HCT116 (cell line): ENCODE measurements at regions not wholly inside any gene's neighbourhood (a gene's known extent, or its start where the extent isn't known, plus 50 kb on each side); places are given as distances from the start of the nearest gene placed in this dataset.

Experiments
- ATAC-seq: fragments of 200-7000 bp; cut with Tn5 transposase; 2 replicates; pipeline ENCODE4 v1.9.1; 2020; ENCODE audit warnings: mild to moderate bottlenecking, moderate library complexity
- BruUV-seq: library from RNA; stranded (reverse); fragments of 400-500 nt; replicated peaks from 2 replicates; lab custom pipeline; 2021; lab: Mats Ljungman, UMichigan
- CTCF ChIA-PET: fragments of 300-600 bp; sonication (Branson Sonifier 250); formaldehyde crosslinking; loops from one replicate; lab custom pipeline; 2021; ENCODE audit warnings: antibody characterized with exemption; lab: Charles Lee
- POLR2A ChIA-PET: fragments of 300-600, 350-600 bp; sonication (Branson Sonifier 250); formaldehyde crosslinking; loops from one replicate; lab custom pipeline; 2021; ENCODE audit warnings: antibody characterized with exemption; lab: Charles Lee
- RAD21 ChIA-PET, 2 experiments: fragments of 300-600 bp; sonication (Branson Sonifier 250); formaldehyde crosslinking; loops; one replicate each; lab custom pipeline; 2023; ENCODE audit warnings: low total read pairs in 2 of 2; ENCODE audit not compliant: uncharacterized antibody in 2 of 2, unreplicated experiment in 2 of 2, low non-redundant PET in 1 of 2; lab: Charles Lee
- DNase-seq: peaks from one replicate; pipeline ENCODE4 v3.0.0-alpha.2; 2010; ENCODE audit warnings: low read depth, low spot score
- H2AFZ ChIP-seq: fragments of 200-600 bp; shearing (Covaris generic), sonication (generic); 2 replicates; pipeline ENCODE4 v1.6.1; 2017; ENCODE audit warnings: low read depth, mixed run types, mixed read lengths, antibody characterized with exemption, low read length; ENCODE audit not compliant: poor library complexity, severe bottlenecking
- H3K27ac ChIP-seq: 2 replicates; pipeline ENCODE4 v1.5.1; 2012; ENCODE audit warnings: low read depth, low read length
- H3K27me3 ChIP-seq: fragments of 200-600 bp; sonication (generic); 2 replicates; pipeline ENCODE4 v1.6.1; 2016; ENCODE audit warnings: mixed run types, low read length, mixed read lengths; ENCODE audit not compliant: insufficient read depth
- H3K36me3 ChIP-seq, 2 experiments: fragments of 200-500 bp in 1 of 2; fragments of 200-600 bp in 1 of 2; sonication (Bioruptor generic) in 1 of 2; sonication (generic) in 1 of 2; 2 replicates each; pipeline versions ENCODE4 v1.5.1 to v1.6.1; 2014 to 2016; ENCODE audit warnings: low read length in 2 of 2, inconsistent platforms in 1 of 2, mixed read lengths in 1 of 2, mixed run types in 1 of 2; ENCODE audit not compliant: insufficient read depth in 2 of 2, control insufficient read depth in 1 of 2
- H3K4me1 ChIP-seq, 2 experiments: fragments of 200-600 bp in 1 of 2; sonication (generic) in 1 of 2; 2 replicates each; pipeline versions ENCODE4 v1.5.1 to v1.6.1; 2012 to 2017; ENCODE audit warnings: low read length in 2 of 2, inconsistent platforms in 1 of 2, mild to moderate bottlenecking in 1 of 2, mixed read lengths in 1 of 2, mixed run types in 1 of 2, moderate library complexity in 1 of 2; ENCODE audit not compliant: insufficient read depth in 2 of 2, control insufficient read depth in 1 of 2
- H3K4me2 ChIP-seq: fragments of 200-600 bp; sonication (generic); 2 replicates; pipeline ENCODE4 v1.6.1; 2017; ENCODE audit warnings: mixed run types, low read length, mixed read lengths
- H3K4me3 ChIP-seq, 2 experiments: fragments of 200-600 bp in 1 of 2; sonication (generic) in 1 of 2; replicated peaks in 1 of 2; 2 replicates each; pipeline ENCODE4 v1.5.1; 2011 to 2016; ENCODE audit warnings: low read length in 2 of 2, control low read depth in 1 of 2, low read depth in 1 of 2, mild to moderate bottlenecking in 1 of 2, mixed read lengths in 1 of 2, mixed run types in 1 of 2
- H3K79me2 ChIP-seq: fragments of 200-600 bp; sonication (generic); 2 replicates; pipeline ENCODE4 v1.6.1; 2017; ENCODE audit warnings: mild to moderate bottlenecking, mixed run types, low read length, moderate library complexity, mixed read lengths; ENCODE audit not compliant: insufficient read depth
- H3K9ac ChIP-seq: fragments of 200-600 bp; sonication (generic); 2 replicates; pipeline ENCODE4 v1.6.1; 2016; ENCODE audit warnings: low read length, mixed read lengths
- H3K9me2 ChIP-seq: fragments of 200-600 bp; sonication (generic), shearing (Covaris generic); 2 replicates; pipeline ENCODE4 v1.6.1; 2017; ENCODE audit warnings: mixed run types, mild to moderate bottlenecking, moderate library complexity; ENCODE audit not compliant: insufficient read depth
- H3K9me3 ChIP-seq, 2 experiments: fragments of 200-500 bp in 1 of 2; fragments of 200-600 bp in 1 of 2; sonication (Bioruptor generic) in 1 of 2; sonication (generic) in 1 of 2; 2 replicates each; pipeline ENCODE4 v1.6.1; 2014 to 2017; ENCODE audit warnings: low read length in 2 of 2, mixed read lengths in 2 of 2, inconsistent platforms in 1 of 2, low read depth in 1 of 2, mild to moderate bottlenecking in 1 of 2, mixed run types in 1 of 2, moderate library complexity in 1 of 2; ENCODE audit not compliant: control insufficient read depth in 1 of 2, insufficient read depth in 1 of 2
- H4K20me1 ChIP-seq: fragments of 200-600 bp; sonication (generic), shearing (Covaris generic); 2 replicates; pipeline ENCODE4 v1.6.1; 2017; ENCODE audit warnings: mixed run types, mild to moderate bottlenecking, moderate library complexity; ENCODE audit not compliant: insufficient read depth
- CEBPB ChIP-seq: IDR thresholded peaks from 2 replicates; pipeline ENCODE4 v1.6.1; 2012; ENCODE audit warnings: low read depth
- EGR1 ChIP-seq: IDR thresholded peaks from 2 replicates; pipeline ENCODE4 v1.6.1; 2012; ENCODE audit warnings: low read depth
- ELF1 ChIP-seq: IDR thresholded peaks from 2 replicates; pipeline ENCODE4 v1.6.1; 2012; ENCODE audit warnings: low read depth, borderline replicate concordance
- EZH2 ChIP-seq: fragments of 200-600 bp; sonication (generic); IDR thresholded peaks from 2 replicates; pipeline ENCODE4 v1.6.1; 2017; ENCODE audit warnings: antibody characterized with exemption, mixed run types
- POLR2A ChIP-seq: IDR thresholded peaks from 2 replicates; pipeline ENCODE4 v1.7.0; 2011; ENCODE audit warnings: borderline replicate concordance; ENCODE audit not compliant: insufficient read depth, insufficient read length; ENCODE audit errors: extremely low read depth
- SIN3A ChIP-seq: IDR thresholded peaks from 2 replicates; pipeline ENCODE4 v1.6.1; 2012; ENCODE audit warnings: low read depth
- SRF ChIP-seq: IDR thresholded peaks from 2 replicates; pipeline ENCODE4 v1.6.1; 2012; ENCODE audit warnings: low read depth
- TCF7L2 ChIP-seq: IDR thresholded peaks from 2 replicates; pipeline ENCODE4 v1.7.0; 2011; ENCODE audit warnings: borderline replicate concordance, inconsistent platforms; ENCODE audit not compliant: insufficient read depth, insufficient read length; ENCODE audit errors: extremely low read depth
- ZFX ChIP-seq: fragments of 450-650 bp; IDR thresholded peaks from 2 replicates; pipeline ENCODE4 v1.6.1; 2017
- ZNF274 ChIP-seq: fragments of 200-500 bp; sonication (Bioruptor generic); IDR thresholded peaks from 2 replicates; pipeline ENCODE4 v1.6.1; 2014; ENCODE audit warnings: mild to moderate bottlenecking, low read depth, low read length, inconsistent platforms
- intact Hi-C: fragments of 100-400 bp; cut with micrococcal nuclease; formaldehyde crosslinking; loops from 2 replicates; pipeline ENCODE4 v1.10.0; 2022
- TF ChIP-seq, protein P1 (sequence below): IDR thresholded peaks from 2 replicates; pipeline ENCODE4 v1.6.1; 2012
- TF ChIP-seq, protein P2 (sequence below): IDR thresholded peaks from 2 replicates; pipeline ENCODE4 v1.6.1; 2012
- TF ChIP-seq, protein P3 (sequence below): IDR thresholded peaks from 2 replicates; pipeline ENCODE4 v1.6.1; 2011; ENCODE audit warnings: mild to moderate bottlenecking, low read length, moderate library complexity; ENCODE audit not compliant: insufficient replicate concordance; ENCODE audit errors: extremely low read depth

DNA sequence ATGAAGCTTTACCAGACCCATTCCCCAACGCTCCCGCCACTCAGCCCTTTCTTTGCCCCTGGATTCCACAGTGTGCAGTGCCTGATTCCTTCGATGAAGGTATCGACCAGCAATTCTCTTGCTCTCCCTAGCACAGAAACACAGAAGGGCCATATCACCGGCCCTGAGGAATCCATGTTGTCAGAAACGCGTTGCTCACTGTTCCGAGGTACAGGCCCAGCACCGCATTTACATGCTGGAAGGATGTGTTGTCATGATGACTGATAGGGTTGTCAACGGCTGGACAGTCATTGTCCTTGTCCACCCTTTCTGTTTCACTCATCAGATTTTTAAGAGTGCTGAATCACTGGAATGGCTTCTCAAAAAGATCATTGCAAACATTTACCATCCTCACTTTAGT lies 57.2 kb upstream of the GPR6 start:
- TF ChIP-seq TCF7L2 (no peak), CEBPB (no peak), ZNF274 (no peak), EGR1 (no peak), ZFX (no peak), POLR2A (no peak), EZH2 (no peak), ELF1 (no peak), SRF (no peak), SIN3A (no peak)
- TF ChIP-seq, protein P1, sequence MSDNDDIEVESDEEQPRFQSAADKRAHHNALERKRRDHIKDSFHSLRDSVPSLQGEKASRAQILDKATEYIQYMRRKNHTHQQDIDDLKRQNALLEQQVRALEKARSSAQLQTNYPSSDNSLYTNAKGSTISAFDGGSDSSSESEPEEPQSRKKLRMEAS = no peak
- TF ChIP-seq, protein P2, sequence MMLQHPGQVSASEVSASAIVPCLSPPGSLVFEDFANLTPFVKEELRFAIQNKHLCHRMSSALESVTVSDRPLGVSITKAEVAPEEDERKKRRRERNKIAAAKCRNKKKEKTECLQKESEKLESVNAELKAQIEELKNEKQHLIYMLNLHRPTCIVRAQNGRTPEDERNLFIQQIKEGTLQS = no peak
- TF ChIP-seq, protein P3, sequence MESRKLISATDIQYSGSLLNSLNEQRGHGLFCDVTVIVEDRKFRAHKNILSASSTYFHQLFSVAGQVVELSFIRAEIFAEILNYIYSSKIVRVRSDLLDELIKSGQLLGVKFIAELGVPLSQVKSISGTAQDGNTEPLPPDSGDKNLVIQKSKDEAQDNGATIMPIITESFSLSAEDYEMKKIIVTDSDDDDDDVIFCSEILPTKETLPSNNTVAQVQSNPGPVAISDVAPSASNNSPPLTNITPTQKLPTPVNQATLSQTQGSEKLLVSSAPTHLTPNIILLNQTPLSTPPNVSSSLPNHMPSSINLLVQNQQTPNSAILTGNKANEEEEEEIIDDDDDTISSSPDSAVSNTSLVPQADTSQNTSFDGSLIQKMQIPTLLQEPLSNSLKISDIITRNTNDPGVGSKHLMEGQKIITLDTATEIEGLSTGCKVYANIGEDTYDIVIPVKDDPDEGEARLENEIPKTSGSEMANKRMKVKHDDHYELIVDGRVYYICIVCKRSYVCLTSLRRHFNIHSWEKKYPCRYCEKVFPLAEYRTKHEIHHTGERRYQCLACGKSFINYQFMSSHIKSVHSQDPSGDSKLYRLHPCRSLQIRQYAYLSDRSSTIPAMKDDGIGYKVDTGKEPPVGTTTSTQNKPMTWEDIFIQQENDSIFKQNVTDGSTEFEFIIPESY = no peak
- TF ChIP-seq, all 23 proteins: peak for 0
- DNase-seq = no peak

More for the DNA sequence above, 57.2 kb upstream of the GPR6 start:
- ChIA-PET POLR2A (no interaction called here), RAD21 (no interaction called here), CTCF (no interaction called here)
- H3K9me2 ChIP-seq = no peaks in the 10 kb centered on the region
- H3K79me2 ChIP-seq = no peaks in the 10 kb centered on the region
- no peaks in the 10 kb centered on the region for H3K9me3 ChIP-seq
- no peak for ATAC-seq
- no peak overlapping the region for H2AFZ ChIP-seq
- no peaks in the 10 kb centered on the region for H3K36me3 ChIP-seq
- no peaks in the 10 kb centered on the region for H3K4me1 ChIP-seq
- H3K9ac ChIP-seq = no peak overlapping the region
- no peaks in the 10 kb centered on the region for H4K20me1 ChIP-seq
- H3K27me3 ChIP-seq = no peaks in the 10 kb centered on the region
- H3K4me3 ChIP-seq = no peak overlapping the region
- H3K27ac ChIP-seq = no peak overlapping the region
- no peak overlapping the region for H3K4me2 ChIP-seq
- intact Hi-C loops = no loop called here
- no TSS peak for BruUV-seq
